Stomach (tissue), 8 donors: ENCODE measurements at regions not wholly inside any gene's neighbourhood (a gene's known extent, or its start where the extent isn't known, plus 50 kb on each side); places are given as distances from the start of the nearest gene placed in this dataset.
A peak's percentile ranks its signal among the peaks of the same experiment; 100 is the strongest.

Experiments used
- DNase-seq, 2 donors: peaks; one replicate each; pipeline versions ENCODE4 v3.0.0 to v3.0.0-alpha.2; 2013 to 2019
- H3K27ac ChIP-seq, 5 donors: fragments of 200-600 bp in 4 of 5; sonication (generic) in 4 of 5; one replicate each; pipeline ENCODE4 v1.5.1; 2013 to 2019; ENCODE audit warnings: mild to moderate bottlenecking in 1 of 5, moderate library complexity in 1 of 5
- H3K27me3 ChIP-seq, 3 donors: fragments of 200-600 bp; sonication (generic); one replicate each; pipeline ENCODE4 v1.5.1; 2017 to 2019; ENCODE audit warnings: mixed run types in 1 of 3
- H3K36me3 ChIP-seq, 4 donors: fragments of 200-600 bp; sonication (generic); 1 replicate in 3 of 4; 2 replicates in 1 of 4; pipeline ENCODE4 v1.5.1; 2016 to 2019
- H3K4me1 ChIP-seq, 4 donors: fragments of 200-600 bp; sonication (generic); one replicate each; pipeline ENCODE4 v1.5.1; 2016 to 2019
- H3K4me3 ChIP-seq, 4 donors: fragments of 200-600 bp; sonication (generic) in 3 of 4; one replicate each; pipeline ENCODE4 v1.5.1; 2016 to 2019; ENCODE audit warnings: mild to moderate bottlenecking in 1 of 4
- H3K9me3 ChIP-seq, 4 donors: fragments of 200-600 bp; sonication (generic); one replicate each; pipeline ENCODE4 v1.5.1; 2016 to 2019
- EP300 ChIP-seq: sonication (generic); formaldehyde crosslinking; IDR thresholded peaks from one replicate; pipeline ENCODE4 v1.6.1; 2017; ENCODE audit warnings: antibody characterized with exemption
- POLR2A ChIP-seq, 4 donors: fragments of 450-650 bp; IDR thresholded peaks; one replicate each; pipeline ENCODE4 v1.6.1; 2016; ENCODE audit warnings: antibody characterized with exemption in 4 of 4, control low read depth in 2 of 4, mild to moderate bottlenecking in 1 of 4, moderate library complexity in 1 of 4
- POLR2AphosphoS5 ChIP-seq, 3 donors: sonication (generic); formaldehyde crosslinking; IDR thresholded peaks; one replicate each; pipeline ENCODE4 v1.6.1; 2016; ENCODE audit warnings: antibody characterized with exemption in 3 of 3
- WGBS, 5 donors: extraction: QIAGEN DNeasy Blood & Tissue Kit in 3 of 5; methylation state at CpG; one replicate each; pipeline versions ENCODE4 v1.1.5 to v1.1.7; 2013 to 2018; 5-methylcytosine and 5-hydroxymethylcytosine counted together
- intact Hi-C: fragments of 100-400 bp; cut with DNase I; formaldehyde crosslinking; loops from one replicate; pipeline ENCODE4 v1.15.1; 2023; ENCODE audit warnings: low total_unique reads
- TF ChIP-seq, protein P1 (sequence below), 7 experiments: fragments of 450-650 bp in 4 of 7; fragments of 200-600 bp in 3 of 7; sonication (generic) in 3 of 7; IDR thresholded peaks; one replicate each; pipeline ENCODE4 v1.5.1; 2016 to 2019; ENCODE audit warnings: antibody characterized with exemption in 7 of 7, control low read depth in 2 of 7, mild to moderate bottlenecking in 1 of 7
- donor health status: healthy with polysubstance abuse.
- donor health status: Bipolar disorder and iron deficiency.
- donor health status: healthy.

GRCh38 chr3:182389071-182389815, 404.1 kb upstream of the ATP11B start:
- TF ChIP-seq, protein P1, sequence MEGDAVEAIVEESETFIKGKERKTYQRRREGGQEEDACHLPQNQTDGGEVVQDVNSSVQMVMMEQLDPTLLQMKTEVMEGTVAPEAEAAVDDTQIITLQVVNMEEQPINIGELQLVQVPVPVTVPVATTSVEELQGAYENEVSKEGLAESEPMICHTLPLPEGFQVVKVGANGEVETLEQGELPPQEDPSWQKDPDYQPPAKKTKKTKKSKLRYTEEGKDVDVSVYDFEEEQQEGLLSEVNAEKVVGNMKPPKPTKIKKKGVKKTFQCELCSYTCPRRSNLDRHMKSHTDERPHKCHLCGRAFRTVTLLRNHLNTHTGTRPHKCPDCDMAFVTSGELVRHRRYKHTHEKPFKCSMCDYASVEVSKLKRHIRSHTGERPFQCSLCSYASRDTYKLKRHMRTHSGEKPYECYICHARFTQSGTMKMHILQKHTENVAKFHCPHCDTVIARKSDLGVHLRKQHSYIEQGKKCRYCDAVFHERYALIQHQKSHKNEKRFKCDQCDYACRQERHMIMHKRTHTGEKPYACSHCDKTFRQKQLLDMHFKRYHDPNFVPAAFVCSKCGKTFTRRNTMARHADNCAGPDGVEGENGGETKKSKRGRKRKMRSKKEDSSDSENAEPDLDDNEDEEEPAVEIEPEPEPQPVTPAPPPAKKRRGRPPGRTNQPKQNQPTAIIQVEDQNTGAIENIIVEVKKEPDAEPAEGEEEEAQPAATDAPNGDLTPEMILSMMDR (IDR thresholded peaks at IDR 0.05): no peak
- peak in 2 of 3 donors; percentile 45 to 62 for TF ChIP-seq POLR2AphosphoS5 (IDR thresholded peaks at IDR 0.05)
- peak; percentile 56 to 89 for DNase-seq
- no peaks in the 10 kb centered on the region for H3K9me3 ChIP-seq
- H3K36me3 ChIP-seq: no peaks in the 10 kb centered on the region
- WGBS, 5 donors: 52 to 70% (median 64%) methylated on average over 2 of the region's 2 CpGs
- intact Hi-C loops: no loop called here
- H3K27me3 ChIP-seq: no peaks in the 10 kb centered on the region
- H3K27ac ChIP-seq: peak overlapping the region in 1 of 5 donors; percentile 74
- no peaks in the 10 kb centered on the region for H3K4me1 ChIP-seq
- H3K4me3 ChIP-seq: no peak overlapping the region

DNA sequence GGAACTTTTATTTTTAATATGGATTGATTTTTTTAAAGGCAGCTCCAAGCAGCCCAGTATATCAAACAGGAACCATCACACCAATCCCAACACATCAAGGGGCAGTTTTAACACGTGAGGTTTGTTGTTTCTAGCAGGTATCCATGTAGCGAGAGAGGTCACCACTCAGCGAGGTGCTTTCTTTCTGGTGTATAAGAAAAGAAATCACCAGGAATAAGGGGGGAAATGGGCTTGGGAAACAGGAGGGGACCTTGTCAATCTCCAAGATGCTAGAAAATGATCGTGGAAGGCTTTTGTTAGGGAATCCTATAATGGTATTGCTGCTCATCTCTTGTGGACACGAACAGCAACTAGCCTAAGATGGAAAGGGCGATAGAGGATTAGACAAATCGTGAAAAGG, 402.9 kb upstream of the ATP11B start:
- intact Hi-C loops: no loop called here
- no peak for DNase-seq
- no peak overlapping the region for H3K27ac ChIP-seq
- H3K4me1 ChIP-seq: no peaks in the 10 kb centered on the region
- TF ChIP-seq POLR2AphosphoS5 (IDR thresholded peaks at IDR 0.05) (no peak), POLR2A (IDR thresholded peaks at IDR 0.05) (no peak), EP300 (no peak)
- TF ChIP-seq, protein P1 (IDR thresholded peaks at IDR 0.05): no peak
- 77 to 87% (median 82%) methylated on average over 7 of the region's 7 CpGs for whole genome bisulfite sequencing, 5 donors
- H3K4me3 ChIP-seq: no peak overlapping the region
- no peaks in the 10 kb centered on the region for H3K27me3 ChIP-seq
- no peaks in the 10 kb centered on the region for H3K9me3 ChIP-seq
- H3K36me3 ChIP-seq: no peaks in the 10 kb centered on the region

GRCh38 chr3:182392182-182392937, 400.9 kb upstream of the ATP11B start:
- no peak overlapping the region for H3K4me3 ChIP-seq
- H3K27me3 ChIP-seq: no peaks in the 10 kb centered on the region
- intact Hi-C loops: no loop called here
- H3K9me3 ChIP-seq: no peaks in the 10 kb centered on the region
- no peaks in the 10 kb centered on the region for H3K4me1 ChIP-seq
- 51 to 62% (median 57%) methylated on average over 4 of the region's 4 CpGs for WGBS, 5 donors
- H3K27ac ChIP-seq: no peak overlapping the region
- DNase-seq: peak in 1 of 2 donors; percentile 17
- TF ChIP-seq EP300 (no peak), POLR2A (IDR thresholded peaks at IDR 0.05) (no peak), POLR2AphosphoS5 (IDR thresholded peaks at IDR 0.05) (no peak)
- TF ChIP-seq, protein P1 (IDR thresholded peaks at IDR 0.05): no peak
- H3K36me3 ChIP-seq: no peaks in the 10 kb centered on the region

- no peaks in the 10 kb centered on the region for H3K9me3 ChIP-seq
- TF ChIP-seq POLR2A (IDR thresholded peaks at IDR 0.05): no peak
- TF ChIP-seq EP300: no peak
- TF ChIP-seq, protein P1 (IDR thresholded peaks at IDR 0.05): no peak
- no peak for TF ChIP-seq POLR2AphosphoS5 (IDR thresholded peaks at IDR 0.05)
- no peaks in the 10 kb centered on the region for H3K27me3 ChIP-seq
- DNase-seq: no peak
- H3K4me3 ChIP-seq: no peak overlapping the region
- H3K27ac ChIP-seq: no peak overlapping the region
- intact Hi-C loops: no loop called here
- H3K36me3 ChIP-seq: no peaks in the 10 kb centered on the region
- H3K4me1 ChIP-seq: no peaks in the 10 kb centered on the region
- WGBS, 5 donors: 7 to 28% (median 21%) methylated on average over 1 of the region's 1 CpG
Observed at GRCh38 chr3:182393151-182393550, 400.2 kb upstream of the ATP11B start.
